OCI-LY3 (cell line): ENCODE measurements at regions not wholly inside any gene's neighbourhood (a gene's known extent, or its start where the extent isn't known, plus 50 kb on each side); places are given as distances from the start of the nearest gene placed in this dataset.

Experiments
- H2AFZ ChIP-seq: fragments of 200-600, 300-600 bp; shearing (Covaris generic); 2 replicates; pipeline ENCODE4 v1.6.0; 2014; ENCODE audit warnings: antibody characterized with exemption, low read depth, low read length
- H3K27ac ChIP-seq: fragments of 200-600, 300-600 bp; sonication (generic); 2 replicates; pipeline ENCODE4 v1.5.1; 2014; ENCODE audit warnings: mild to moderate bottlenecking, low read length, moderate library complexity, mixed read lengths
- H3K27me3 ChIP-seq: fragments of 200-600, 300-600 bp; sonication (generic); 2 replicates; pipeline ENCODE4 v1.6.1; 2014; ENCODE audit warnings: low read depth, low read length, mixed read lengths
- H3K36me3 ChIP-seq: fragments of 200-600, 300-600 bp; sonication (generic); replicated peaks from 2 replicates; pipeline ENCODE3; 2014; ENCODE audit warnings: low read depth, low read length, mixed read lengths
- H3K4me1 ChIP-seq: fragments of 300-600, 200-600 bp; sonication (generic); 2 replicates; pipeline ENCODE4 v1.6.1; 2014; ENCODE audit warnings: low read length, mixed read lengths
- H3K4me2 ChIP-seq: fragments of 200-600, 300-600 bp; sonication (generic); 2 replicates; pipeline ENCODE4 v1.6.1; 2014; ENCODE audit warnings: low read length, mixed read lengths
- H3K4me3 ChIP-seq: fragments of 300-600, 200-600 bp; sonication (generic); 2 replicates; pipeline ENCODE4 v1.5.1; 2014; ENCODE audit warnings: antibody characterized with exemption, mild to moderate bottlenecking, low read length, moderate library complexity
- H3K79me2 ChIP-seq: fragments of 300-600, 200-600 bp; shearing (Covaris generic); 2 replicates; pipeline ENCODE4 v1.6.1; 2014; ENCODE audit warnings: mild to moderate bottlenecking, low read length, mixed read lengths
- H3K9ac ChIP-seq: fragments of 300-600, 200-600 bp; shearing (Covaris generic); 2 replicates; pipeline ENCODE4 v1.6.0; 2014; ENCODE audit warnings: mild to moderate bottlenecking, low read length, moderate library complexity
- H3K9me3 ChIP-seq: fragments of 200-600, 300-600 bp; shearing (Covaris generic); 2 replicates; pipeline ENCODE4 v1.6.1; 2014; ENCODE audit warnings: low read length, mixed read lengths; ENCODE audit not compliant: insufficient read depth
- H4K20me1 ChIP-seq: fragments of 200-600, 300-600 bp; sonication (generic); 2 replicates; pipeline ENCODE4 v1.6.1; 2016; ENCODE audit warnings: low read length, mixed read lengths; ENCODE audit not compliant: insufficient read depth
- EZH2phosphoT487 ChIP-seq: fragments of 200-600 bp; shearing (Covaris generic); IDR thresholded peaks from 2 replicates; pipeline ENCODE4 v1.6.1; 2018; ENCODE audit warnings: antibody characterized with exemption, mixed run types, low read depth
- TF ChIP-seq, protein P1 (sequence below): fragments of 200-600, 300-600 bp; sonication (generic); IDR thresholded peaks from 2 replicates; pipeline ENCODE4 v1.5.1; 2014; ENCODE audit warnings: antibody characterized with exemption, low read length, low read depth

DNA sequence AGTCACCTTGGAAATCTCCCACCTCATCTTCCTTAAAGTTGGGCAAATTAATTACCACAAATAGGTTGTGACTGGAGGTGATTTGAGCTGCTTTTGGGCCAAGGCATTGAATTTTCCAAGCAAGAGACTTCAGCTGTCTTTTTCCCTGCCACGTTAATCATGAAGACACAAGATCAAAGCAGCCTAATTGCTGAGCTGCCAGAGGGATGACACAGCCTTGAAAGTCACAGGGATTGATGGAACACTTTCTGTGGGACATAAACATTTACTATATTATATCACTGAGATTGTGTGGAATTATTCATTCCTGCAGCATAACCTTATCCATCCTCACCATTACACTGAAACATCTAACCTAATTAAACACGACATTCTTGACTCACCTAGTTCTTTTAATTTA lies 172.2 kb downstream of the FAM170A start:
- Histone ChIP-seq H3K79me2 (no peaks in the 10 kb centered on the region), H2AFZ (no peak overlapping the region), H3K4me3 (no peak overlapping the region), H3K9ac (no peak overlapping the region), H3K27me3 (no peaks in the 10 kb centered on the region), H3K9me3 (no peaks in the 10 kb centered on the region), H3K4me2 (no peak overlapping the region), H3K4me1 (no peaks in the 10 kb centered on the region), H3K27ac (no peak overlapping the region), H4K20me1 (no peaks in the 10 kb centered on the region), H3K36me3 (no peaks in the 10 kb centered on the region)
- TF ChIP-seq, protein P1, sequence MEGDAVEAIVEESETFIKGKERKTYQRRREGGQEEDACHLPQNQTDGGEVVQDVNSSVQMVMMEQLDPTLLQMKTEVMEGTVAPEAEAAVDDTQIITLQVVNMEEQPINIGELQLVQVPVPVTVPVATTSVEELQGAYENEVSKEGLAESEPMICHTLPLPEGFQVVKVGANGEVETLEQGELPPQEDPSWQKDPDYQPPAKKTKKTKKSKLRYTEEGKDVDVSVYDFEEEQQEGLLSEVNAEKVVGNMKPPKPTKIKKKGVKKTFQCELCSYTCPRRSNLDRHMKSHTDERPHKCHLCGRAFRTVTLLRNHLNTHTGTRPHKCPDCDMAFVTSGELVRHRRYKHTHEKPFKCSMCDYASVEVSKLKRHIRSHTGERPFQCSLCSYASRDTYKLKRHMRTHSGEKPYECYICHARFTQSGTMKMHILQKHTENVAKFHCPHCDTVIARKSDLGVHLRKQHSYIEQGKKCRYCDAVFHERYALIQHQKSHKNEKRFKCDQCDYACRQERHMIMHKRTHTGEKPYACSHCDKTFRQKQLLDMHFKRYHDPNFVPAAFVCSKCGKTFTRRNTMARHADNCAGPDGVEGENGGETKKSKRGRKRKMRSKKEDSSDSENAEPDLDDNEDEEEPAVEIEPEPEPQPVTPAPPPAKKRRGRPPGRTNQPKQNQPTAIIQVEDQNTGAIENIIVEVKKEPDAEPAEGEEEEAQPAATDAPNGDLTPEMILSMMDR, result no peak

DNA sequence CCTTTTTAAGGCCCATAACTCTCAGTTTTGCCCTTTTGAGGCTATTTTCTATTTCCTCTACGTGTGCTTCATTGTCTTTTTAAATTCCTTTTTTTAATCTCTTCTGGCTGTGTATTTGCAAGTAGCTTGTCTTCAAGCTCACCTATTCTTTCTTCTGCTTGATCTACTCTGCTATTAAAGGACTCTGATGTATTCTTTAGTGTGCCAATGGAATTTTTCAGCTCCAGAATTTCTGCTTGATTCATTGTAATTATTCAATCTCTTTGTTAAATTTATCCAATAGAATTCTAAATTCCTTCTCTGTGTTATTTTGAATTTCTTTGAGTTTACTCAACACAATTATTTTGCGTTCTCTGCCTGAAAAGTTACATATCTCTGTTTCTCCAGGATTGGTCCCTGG lies 178.7 kb downstream of the FAM170A start:
- no peak overlapping the region for H3K4me2 ChIP-seq
- no peaks in the 10 kb centered on the region for H3K79me2 ChIP-seq
- no peaks in the 10 kb centered on the region for H3K36me3 ChIP-seq
- H4K20me1 ChIP-seq, result no peaks in the 10 kb centered on the region
- H3K9me3 ChIP-seq, result no peaks in the 10 kb centered on the region
- TF ChIP-seq EZH2phosphoT487, result no peak
- TF ChIP-seq, protein P1, result no peak
- H3K4me3 ChIP-seq, result no peak overlapping the region
- no peak overlapping the region for H3K27ac ChIP-seq
- H2AFZ ChIP-seq, result no peak overlapping the region
- H3K27me3 ChIP-seq, result no peaks in the 10 kb centered on the region
- no peaks in the 10 kb centered on the region for H3K4me1 ChIP-seq
- no peak overlapping the region for H3K9ac ChIP-seq

DNA sequence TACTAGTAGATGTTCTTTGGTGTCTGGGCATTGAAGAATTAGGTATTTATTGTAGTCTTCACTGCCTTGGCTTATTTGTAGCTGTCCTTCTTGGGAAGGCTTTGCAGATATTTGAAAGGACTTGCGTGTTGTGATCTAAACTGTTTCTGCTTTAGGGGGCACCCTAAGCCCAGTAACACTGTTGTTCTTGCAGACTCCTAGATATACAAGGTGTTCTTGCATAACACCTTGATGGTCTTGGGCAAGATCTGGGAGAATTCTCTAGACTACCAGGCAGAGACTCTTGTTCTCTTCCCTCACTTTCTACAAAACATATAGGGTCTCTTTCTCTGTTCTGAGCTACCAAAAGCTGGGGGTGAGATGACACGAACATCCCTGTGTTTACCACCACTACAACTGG lies 179.1 kb downstream of the FAM170A start:
- Histone ChIP-seq H4K20me1 (no peaks in the 10 kb centered on the region), H3K27ac (no peak overlapping the region)
- no peak for TF ChIP-seq EZH2phosphoT487

DNA sequence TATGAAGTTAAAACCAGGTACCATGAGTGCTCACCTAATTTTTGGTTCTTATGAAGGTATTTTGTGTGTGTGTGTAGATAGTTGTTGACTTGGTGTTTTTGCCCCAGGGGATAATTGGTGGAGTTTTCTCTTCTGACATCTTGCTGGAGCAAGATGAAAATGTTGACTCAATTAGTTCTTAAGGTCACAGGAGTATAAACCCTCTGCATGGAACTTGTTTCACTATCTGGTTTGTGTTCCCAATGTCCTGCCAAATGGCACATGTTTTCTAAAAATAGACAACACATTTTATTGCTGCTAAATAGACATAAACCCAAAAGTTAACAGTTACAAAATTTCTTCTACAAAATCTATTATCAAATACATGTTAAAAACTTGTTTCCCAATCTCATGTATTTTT lies 180.9 kb downstream of the FAM170A start:
- Histone ChIP-seq H3K27ac (no peak overlapping the region), H2AFZ (no peak overlapping the region), H3K4me3 (no peak overlapping the region), H3K4me1 (no peaks in the 10 kb centered on the region), H3K9me3 (no peaks in the 10 kb centered on the region), H3K36me3 (no peaks in the 10 kb centered on the region), H3K9ac (no peak overlapping the region), H4K20me1 (no peaks in the 10 kb centered on the region), H3K4me2 (no peak overlapping the region), H3K79me2 (no peaks in the 10 kb centered on the region), H3K27me3 (no peaks in the 10 kb centered on the region)
- TF ChIP-seq EZH2phosphoT487, result no peak
- TF ChIP-seq, protein P1, result no peak

More for the DNA sequence above, 179.1 kb downstream of the FAM170A start:
- Histone ChIP-seq H3K4me1 (no peaks in the 10 kb centered on the region), H3K9ac (no peak overlapping the region), H3K36me3 (no peaks in the 10 kb centered on the region), H3K79me2 (no peaks in the 10 kb centered on the region), H3K27me3 (no peaks in the 10 kb centered on the region), H3K4me2 (no peak overlapping the region), H2AFZ (no peak overlapping the region), H3K9me3 (no peaks in the 10 kb centered on the region), H3K4me3 (no peak overlapping the region)

DNA sequence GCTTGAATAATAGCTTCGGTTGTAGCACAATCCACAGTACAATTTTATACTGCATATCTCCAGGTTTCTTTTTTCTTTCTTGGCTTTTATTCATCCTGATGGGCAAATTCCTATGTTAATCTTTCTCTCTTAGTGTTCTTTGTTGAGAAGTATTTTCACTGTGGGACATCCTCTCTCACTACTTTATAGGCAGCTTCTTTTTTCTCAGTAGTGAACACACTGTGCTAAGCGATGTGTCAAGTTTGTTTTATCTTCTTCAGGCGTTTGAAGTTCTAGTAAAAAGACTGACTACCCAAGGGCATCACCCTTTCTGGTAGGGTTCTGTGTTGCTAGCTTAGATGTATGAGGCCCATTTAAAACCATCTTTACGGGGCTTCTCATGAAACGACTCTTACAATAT lies 182.1 kb downstream of the FAM170A start:
- no peak overlapping the region for H3K9ac ChIP-seq

More for the DNA sequence above, 182.1 kb downstream of the FAM170A start:
- Histone ChIP-seq H4K20me1 (no peaks in the 10 kb centered on the region), H3K27me3 (no peaks in the 10 kb centered on the region), H3K36me3 (no peaks in the 10 kb centered on the region), H3K9me3 (no peaks in the 10 kb centered on the region), H3K4me3 (no peak overlapping the region), H3K79me2 (no peaks in the 10 kb centered on the region), H3K4me2 (no peak overlapping the region), H3K4me1 (no peaks in the 10 kb centered on the region), H3K27ac (no peak overlapping the region), H2AFZ (no peak overlapping the region)
- TF ChIP-seq, protein P1, result no peak
- TF ChIP-seq EZH2phosphoT487, result no peak
